WERI-Rb-1 (cell line): ENCODE measurements at regions not wholly inside any gene's neighbourhood (a gene's known extent, or its start where the extent isn't known, plus 50 kb on each side); places are given as distances from the start of the nearest gene placed in this dataset.

ENCODE experiments used
- DNase-seq: peaks from one replicate; pipeline ENCODE4 v3.0.0-alpha.2; 2020
- H3K27ac ChIP-seq: fragments of 250-450 bp; sonication (Bioruptor Pico); 2 replicates; pipeline ENCODE4 v1.5.1; 2020; ENCODE audit warnings: mild to moderate bottlenecking, moderate library complexity
- H3K27me3 ChIP-seq: fragments of 250-450 bp; sonication (Bioruptor Pico); 2 replicates; pipeline ENCODE4 v1.5.1; 2021; ENCODE audit warnings: mild to moderate bottlenecking, low read depth, moderate library complexity; ENCODE audit not compliant: insufficient read depth, severe bottlenecking
- H3K36me3 ChIP-seq: fragments of 250-450 bp; sonication (Bioruptor Pico); 2 replicates; pipeline ENCODE4 v1.5.1; 2020; ENCODE audit warnings: mild to moderate bottlenecking, moderate library complexity
- H3K4me3 ChIP-seq: 2 replicates; pipeline ENCODE4 v1.5.1; 2011; ENCODE audit warnings: low read depth, mild to moderate bottlenecking, control low read depth, low read length
- H3K9me3 ChIP-seq: fragments of 250-450 bp; sonication (Bioruptor Pico); 2 replicates; pipeline ENCODE4 v1.5.1; 2021; ENCODE audit warnings: mild to moderate bottlenecking, moderate library complexity; ENCODE audit not compliant: severe bottlenecking
- CTCF ChIP-seq: IDR thresholded peaks from 2 replicates; pipeline ENCODE4 v1.5.1; 2011; ENCODE audit warnings: low read depth, mild to moderate bottlenecking, control low read depth, inconsistent platforms, low read length

- H3K27ac ChIP-seq: no peak overlapping the region
- H3K9me3 ChIP-seq: no peaks in the 10 kb centered on the region
- TF ChIP-seq CTCF: no peak
- DNase-seq: no peak
- no peaks in the 10 kb centered on the region for H3K27me3 ChIP-seq
- H3K4me3 ChIP-seq: no peak overlapping the region
- no peaks in the 10 kb centered on the region for H3K36me3 ChIP-seq
Measured at GRCh38 chr10:111179514-111179913, 102.7 kb downstream of the ADRA2A start.

- Histone ChIP-seq H3K27ac (no peak overlapping the region), H3K4me3 (no peak overlapping the region), H3K27me3 (no peaks in the 10 kb centered on the region), H3K36me3 (no peaks in the 10 kb centered on the region), H3K9me3 (no peaks in the 10 kb centered on the region)
- TF ChIP-seq CTCF: no peak
- no peak for DNase-seq
Measured at GRCh38 chr10:111186358-111186757, 109.5 kb downstream of the ADRA2A start.

- Histone ChIP-seq H3K4me3 (no peak overlapping the region), H3K27ac (no peak overlapping the region), H3K27me3 (no peaks in the 10 kb centered on the region), H3K9me3 (no peaks in the 10 kb centered on the region), H3K36me3 (no peaks in the 10 kb centered on the region)
- TF ChIP-seq CTCF: no peak
- DNase-seq: no peak
Measured at GRCh38 chr10:111187096-111187495, 110.3 kb downstream of the ADRA2A start.

- H3K4me3 ChIP-seq: no peak overlapping the region
- DNase-seq: no peak
- no peaks in the 10 kb centered on the region for H3K9me3 ChIP-seq
- H3K27ac ChIP-seq: no peak overlapping the region
- no peak for TF ChIP-seq CTCF
- no peaks in the 10 kb centered on the region for H3K36me3 ChIP-seq
- no peaks in the 10 kb centered on the region for H3K27me3 ChIP-seq
Measured at GRCh38 chr10:111199587-111199986, 122.8 kb downstream of the ADRA2A start.

- no peak for TF ChIP-seq CTCF
- no peak overlapping the region for H3K27ac ChIP-seq
- H3K27me3 ChIP-seq: no peaks in the 10 kb centered on the region
- H3K36me3 ChIP-seq: no peaks in the 10 kb centered on the region
- no peak overlapping the region for H3K4me3 ChIP-seq
- DNase-seq: no peak
- H3K9me3 ChIP-seq: no peaks in the 10 kb centered on the region
Measured at GRCh38 chr10:111200505-111201186, 123.8 kb downstream of the ADRA2A start.

- DNase-seq: no peak
Measured at GRCh38 chr10:111203615-111204014, 126.8 kb downstream of the ADRA2A start.

More at GRCh38 chr10:111203615-111204014, 126.8 kb downstream of the ADRA2A start:
- Histone ChIP-seq H3K27me3 (no peaks in the 10 kb centered on the region), H3K9me3 (no peaks in the 10 kb centered on the region), H3K36me3 (no peaks in the 10 kb centered on the region), H3K4me3 (no peak overlapping the region), H3K27ac (no peak overlapping the region)
- TF ChIP-seq CTCF: no peak
